ENCODE measurements at regions not wholly inside any gene's neighbourhood (a gene's known extent, or its start where the extent isn't known, plus 50 kb on each side); places are given as distances from the start of the nearest gene placed in this dataset.
A peak's percentile ranks its signal among the peaks of the same experiment; 100 is the strongest.

GRCh38 chr2:234292205-234292961 lies 204.5 kb downstream of the ARL4C start:
- Histone ChIP-seq H3K4me1 (ENCODE audit: control insufficient read depth, extremely low read depth, insufficient read depth, low read length) (peaks cover 6% of the 10 kb centered on the region), H3K9me3 (ENCODE audit: control insufficient read depth, insufficient read depth, low read depth, low read length) (no peaks in the 10 kb centered on the region), H3K4me2 (ENCODE audit: extremely low read depth, insufficient read depth, low read length) (peak overlapping the region; percentile 32), H3K9ac (ENCODE audit: insufficient read depth, low read length) (no peak overlapping the region), H4K20me1 (ENCODE audit: control insufficient read depth, extremely low read depth, insufficient read depth, low read length) (no peaks in the 10 kb centered on the region), H3K4me3 (replicated peaks in 1 of 4; ENCODE audit: control extremely low read depth in 1 of 4, insufficient read depth in 1 of 4, low read depth in 3 of 4, low read length in 4 of 4) (no peak overlapping the region), H3K27ac (ENCODE audit: insufficient read depth, low read length) (no peak overlapping the region), H3K36me3 (ENCODE audit: control insufficient read depth, insufficient read depth, low read length) (no peaks in the 10 kb centered on the region), H2AFZ (ENCODE audit: low read length) (no peak overlapping the region), H3K27me3 (ENCODE audit: control insufficient read depth, insufficient read depth, low read length) (peaks cover 2% of the 10 kb centered on the region), H3K79me2 (ENCODE audit: control insufficient read depth, insufficient read depth, low read length) (no peaks in the 10 kb centered on the region)
- no peak for TF ChIP-seq CTCF (conservative IDR thresholded peaks at IDR 0.05 in 1 of 2, IDR thresholded peaks at IDR 0.05 in 1 of 2; ENCODE audit: low read depth in 1 of 2, low read length in 2 of 2)
- TF ChIP-seq EZH2 (IDR thresholded peaks at IDR 0.05; ENCODE audit: low read length, missing control alignments): no peak
- DNase-seq (ENCODE audit: low read depth in 2 of 2): peak in 1 of 2 donors; percentile 83

GRCh38 chr2:234291765-234292204 lies 205.1 kb downstream of the ARL4C start:
- DNase-seq (ENCODE audit: low read depth in 2 of 2): peak; percentile 78 to 84
- no peak overlapping the region for H3K27ac ChIP-seq (ENCODE audit: insufficient read depth, low read length)
- H3K4me2 ChIP-seq (ENCODE audit: extremely low read depth, insufficient read depth, low read length): peak overlapping the region; percentile 32
- peaks cover 2% of the 10 kb centered on the region for H3K27me3 ChIP-seq (ENCODE audit: control insufficient read depth, insufficient read depth, low read length)
- peaks cover 6% of the 10 kb centered on the region for H3K4me1 ChIP-seq (ENCODE audit: control insufficient read depth, extremely low read depth, insufficient read depth, low read length)
- H3K9me3 ChIP-seq (ENCODE audit: control insufficient read depth, insufficient read depth, low read depth, low read length): no peaks in the 10 kb centered on the region
- no peak overlapping the region for H2AFZ ChIP-seq (ENCODE audit: low read length)
- no peaks in the 10 kb centered on the region for H3K36me3 ChIP-seq (ENCODE audit: control insufficient read depth, insufficient read depth, low read length)
- no peaks in the 10 kb centered on the region for H4K20me1 ChIP-seq (ENCODE audit: control insufficient read depth, extremely low read depth, insufficient read depth, low read length)
- H3K79me2 ChIP-seq (ENCODE audit: control insufficient read depth, insufficient read depth, low read length): no peaks in the 10 kb centered on the region
- H3K4me3 ChIP-seq (replicated peaks in 1 of 4; ENCODE audit: control extremely low read depth in 1 of 4, insufficient read depth in 1 of 4, low read depth in 3 of 4, low read length in 4 of 4): no peak overlapping the region
- H3K9ac ChIP-seq (ENCODE audit: insufficient read depth, low read length): no peak overlapping the region
- no peak for TF ChIP-seq CTCF (conservative IDR thresholded peaks at IDR 0.05 in 1 of 2, IDR thresholded peaks at IDR 0.05 in 1 of 2; ENCODE audit: low read depth in 1 of 2, low read length in 2 of 2)
- no peak for TF ChIP-seq EZH2 (IDR thresholded peaks at IDR 0.05; ENCODE audit: low read length, missing control alignments)

- TF ChIP-seq EZH2 (IDR thresholded peaks at IDR 0.05; ENCODE audit: low read length, missing control alignments) (no peak), CTCF (conservative IDR thresholded peaks at IDR 0.05 in 1 of 2, IDR thresholded peaks at IDR 0.05 in 1 of 2; ENCODE audit: low read depth in 1 of 2, low read length in 2 of 2) (no peak)
- peaks cover 6% of the 10 kb centered on the region for H3K4me1 ChIP-seq (ENCODE audit: control insufficient read depth, extremely low read depth, insufficient read depth, low read length)
- no peak overlapping the region for H3K4me3 ChIP-seq (replicated peaks in 1 of 4; ENCODE audit: control extremely low read depth in 1 of 4, insufficient read depth in 1 of 4, low read depth in 3 of 4, low read length in 4 of 4)
Observed at GRCh38 chr2:234290671-234291070, 206.2 kb downstream of the ARL4C start.

More at GRCh38 chr2:234290671-234291070, 206.2 kb downstream of the ARL4C start:
- Histone ChIP-seq H3K36me3 (ENCODE audit: control insufficient read depth, insufficient read depth, low read length) (no peaks in the 10 kb centered on the region), H3K79me2 (ENCODE audit: control insufficient read depth, insufficient read depth, low read length) (no peaks in the 10 kb centered on the region), H3K9me3 (ENCODE audit: control insufficient read depth, insufficient read depth, low read depth, low read length) (no peaks in the 10 kb centered on the region), H2AFZ (ENCODE audit: low read length) (no peak overlapping the region), H3K4me2 (ENCODE audit: extremely low read depth, insufficient read depth, low read length) (no peak overlapping the region), H3K27me3 (ENCODE audit: control insufficient read depth, insufficient read depth, low read length) (no peaks in the 10 kb centered on the region), H3K9ac (ENCODE audit: insufficient read depth, low read length) (no peak overlapping the region), H3K27ac (ENCODE audit: insufficient read depth, low read length) (no peak overlapping the region), H4K20me1 (ENCODE audit: control insufficient read depth, extremely low read depth, insufficient read depth, low read length) (no peaks in the 10 kb centered on the region)
- DNase-seq (ENCODE audit: low read depth in 2 of 2): peak in 1 of 2 donors; percentile 28

Data from fibroblast of lung (primary cell).